Upper lobe of left lung (tissue), 4 donors: ENCODE measurements at regions not wholly inside any gene's neighbourhood (a gene's known extent, or its start where the extent isn't known, plus 50 kb on each side); places are given as distances from the start of the nearest gene placed in this dataset.

ENCODE experiments used
- CTCF ChIP-seq, 6 experiments: fragments of 450-650 bp in 4 of 6; fragments of 200-600 bp in 2 of 6; sonication (generic) in 2 of 6; IDR thresholded peaks; one replicate each; pipeline ENCODE4 v1.5.1; 2016 to 2019; ENCODE audit warnings: antibody characterized with exemption in 6 of 6
- POLR2A ChIP-seq, 4 donors: fragments of 450-650 bp; IDR thresholded peaks; one replicate each; pipeline ENCODE4 v1.5.1; 2016 to 2017; ENCODE audit warnings: antibody characterized with exemption in 4 of 4, mild to moderate bottlenecking in 2 of 4

GRCh38 chr3:45319231-45319995 lies 69.0 kb upstream of the LARS2 start:
- TF ChIP-seq CTCF (IDR thresholded peaks at IDR 0.05) (no peak), POLR2A (IDR thresholded peaks at IDR 0.05) (no peak)
